GDM1 (cell line): ENCODE measurements at regions not wholly inside any gene's neighbourhood (a gene's known extent, or its start where the extent isn't known, plus 50 kb on each side); places are given as distances from the start of the nearest gene placed in this dataset.

Experiments
- DNase-seq: peaks from one replicate; lab custom pipeline; 2025; lab: John Stamatoyannopoulos, UW

DNA sequence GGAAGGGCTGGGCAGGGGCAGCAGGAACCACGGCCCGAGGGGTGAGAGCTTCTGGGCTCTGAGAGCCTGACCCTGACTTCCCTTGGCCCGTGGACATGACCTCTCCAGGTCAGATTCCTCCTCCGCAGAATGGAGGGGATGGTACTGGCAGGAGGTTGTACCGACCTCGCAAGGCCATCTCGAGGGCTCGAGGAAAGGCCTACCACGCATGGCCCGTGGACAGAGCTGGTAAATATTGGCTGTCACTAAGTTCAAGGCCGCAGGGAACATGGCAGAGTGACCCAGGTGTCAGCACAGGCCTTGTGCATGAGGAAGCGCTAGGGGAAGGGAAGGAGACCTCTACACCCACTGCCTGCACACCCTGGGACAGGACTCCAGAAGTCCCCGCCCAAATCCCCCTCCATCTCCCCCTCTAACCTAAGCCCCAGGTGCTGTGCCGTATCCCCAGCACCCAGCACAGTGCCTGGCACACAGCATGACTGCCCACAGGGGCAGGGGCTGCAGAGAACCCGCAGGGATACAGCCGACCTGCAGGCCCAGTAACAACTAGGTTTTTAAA, 54.9 kb upstream of the PPP2R5C start:
- no peak for DNase-seq

GRCh38 chr14:101707068-101707842, 54.3 kb upstream of the PPP2R5C start:
- DNase-seq = no peak

DNA sequence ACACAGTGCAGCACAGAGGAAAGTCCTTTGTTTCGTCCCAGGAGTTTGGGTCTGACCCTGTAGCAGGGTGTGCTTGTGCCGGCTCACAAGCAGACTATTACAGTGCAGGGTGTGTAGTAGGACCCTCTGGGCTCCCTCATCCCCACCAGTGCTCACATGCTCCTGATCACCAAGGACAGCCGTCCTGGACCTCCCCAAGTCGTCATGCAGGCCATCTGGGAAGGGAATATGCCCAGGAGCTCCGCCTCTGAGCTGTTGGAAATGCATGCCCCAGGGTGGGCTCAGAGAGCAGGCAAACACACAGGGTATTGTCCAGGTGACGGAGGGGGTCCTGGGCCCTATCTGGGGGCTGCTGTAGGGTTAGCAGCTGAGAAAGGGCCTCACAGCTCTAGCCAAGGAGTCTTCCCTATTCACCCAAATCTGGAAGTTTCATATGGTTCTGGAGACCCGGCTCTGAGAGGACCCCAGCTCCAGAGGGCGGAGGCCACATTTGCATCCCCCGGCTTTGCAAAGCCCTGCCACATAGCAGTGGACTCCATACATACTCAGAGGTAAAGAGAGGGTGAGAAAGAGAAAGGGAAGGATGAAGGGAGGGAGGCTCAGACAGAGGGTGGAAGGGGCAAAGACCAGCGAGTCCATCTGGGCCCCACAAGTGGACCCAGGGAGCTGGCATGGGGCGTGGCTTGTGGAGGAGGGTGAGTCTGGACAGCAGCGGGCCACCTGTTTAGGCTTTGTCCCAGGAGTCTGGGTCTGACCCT, 53.5 kb upstream of the PPP2R5C start:
- DNase-seq = no peak

- no peak for DNase-seq
Observed at GRCh38 chr14:101708853-101709532, 52.5 kb upstream of the PPP2R5C start.

DNA sequence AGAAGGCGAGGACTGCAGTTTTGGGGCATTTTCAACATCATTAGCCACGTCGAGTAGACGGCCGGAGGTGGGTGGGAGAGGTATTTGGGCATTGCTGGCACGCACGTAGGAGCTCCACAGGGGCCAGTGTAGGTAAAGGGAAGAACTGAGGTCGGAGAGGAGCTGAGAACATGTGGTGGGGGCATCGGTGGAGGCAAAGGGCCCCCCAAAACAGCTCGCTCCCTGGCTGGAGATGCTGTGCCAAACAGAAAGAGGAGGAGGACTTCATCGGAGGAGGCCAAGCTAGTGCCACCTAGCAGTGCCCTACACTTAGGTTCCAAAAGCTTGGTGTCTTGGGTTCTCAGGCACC, 52.0 kb upstream of the PPP2R5C start:
- DNase-seq = no peak

DNA sequence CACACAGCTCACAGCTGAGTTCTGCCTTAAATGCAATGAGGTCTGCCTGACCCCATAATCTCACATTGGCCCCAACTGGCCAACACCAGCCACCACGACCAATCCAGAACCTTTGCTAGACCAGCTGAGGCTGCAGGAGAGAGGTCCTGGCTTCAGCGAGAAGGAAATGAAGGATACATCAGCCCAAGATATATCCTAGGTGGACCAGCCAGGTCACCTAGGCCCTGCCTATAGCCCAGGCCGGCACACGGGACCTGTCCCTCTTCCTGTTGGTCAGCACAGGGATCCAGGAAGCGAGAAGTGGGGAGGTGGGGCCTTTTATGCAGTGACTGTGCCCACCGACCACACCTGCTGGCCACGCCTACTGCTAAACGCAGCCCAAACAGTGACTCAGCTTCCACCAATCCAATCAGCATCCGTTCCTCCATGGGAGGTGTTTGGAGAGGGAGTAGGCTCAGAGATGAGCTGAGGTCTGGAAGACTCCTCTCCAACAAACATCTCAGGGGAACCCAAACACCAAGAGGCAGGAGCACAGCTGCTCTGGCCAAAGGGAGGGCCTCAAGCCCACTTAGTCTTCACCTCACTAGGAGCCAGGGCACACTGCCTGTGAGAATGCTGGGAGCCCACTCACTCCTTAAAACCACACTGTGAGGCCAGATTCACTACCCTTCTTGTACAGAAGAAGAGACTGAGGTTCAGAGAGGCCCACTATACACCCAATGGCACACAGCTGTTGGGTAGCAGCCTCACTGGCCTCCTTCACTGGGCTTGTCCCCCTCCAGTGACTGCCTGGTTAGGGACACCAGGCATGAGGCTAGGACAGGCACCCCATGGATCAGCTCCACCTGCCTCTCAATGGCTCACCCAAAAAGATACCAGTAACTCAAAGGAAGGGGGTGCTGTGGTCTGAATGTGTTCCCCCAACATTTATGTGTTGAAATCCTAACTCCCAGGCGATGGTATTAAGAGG, 51.3 kb upstream of the PPP2R5C start:
- no peak for DNase-seq

GRCh38 chr14:101711041-101711856, 50.3 kb upstream of the PPP2R5C start:
- no peak for DNase-seq
